Lung microvascular endothelial cell (primary cell): ENCODE measurements at regions not wholly inside any gene's neighbourhood (a gene's known extent, or its start where the extent isn't known, plus 50 kb on each side); places are given as distances from the start of the nearest gene placed in this dataset.
A peak's percentile ranks its signal among the peaks of the same experiment; 100 is the strongest.
"Not testable (repeated sequence)": the region's sequence is repeated elsewhere in the genome, so short reads cannot be mapped to it uniquely, and the experiment has no call there.

Source experiments
- DNase-seq, 2 donors: peaks; one replicate each; pipeline versions ENCODE4 v3.0.0 to v3.0.0-alpha.2; 2010; ENCODE audit warnings: low read depth in 2 of 2

GRCh38 chr6:27547157-27548075 lies 74.5 kb upstream of the ZNF184 start:
- peak; percentile 57 for DNase-seq

- no peak for DNase-seq
Measured at GRCh38 chr6:27546522-27546921, 73.6 kb upstream of the ZNF184 start.

- DNase-seq = peak; percentile 39 to 42
Measured at GRCh38 chr6:27545271-27546046, 72.6 kb upstream of the ZNF184 start.

- DNase-seq = no peak
Measured at GRCh38 chr6:27544612-27545260, 71.8 kb upstream of the ZNF184 start.

GRCh38 chr6:27544135-27544534 lies 71.2 kb upstream of the ZNF184 start:
- not testable (repeated sequence) for DNase-seq

- DNase-seq = no peak
Measured at GRCh38 chr6:27542485-27542884, 69.6 kb upstream of the ZNF184 start.

GRCh38 chr6:27541933-27542297 lies 69.0 kb upstream of the ZNF184 start:
- no peak for DNase-seq

GRCh38 chr6:27541212-27541932 lies 68.5 kb upstream of the ZNF184 start:
- DNase-seq = no peak

GRCh38 chr6:27539551-27539950 lies 66.6 kb upstream of the ZNF184 start:
- DNase-seq = no peak

GRCh38 chr6:27532820-27533538 lies 60.1 kb upstream of the ZNF184 start:
- no peak for DNase-seq

GRCh38 chr6:27531772-27532459 lies 59.0 kb upstream of the ZNF184 start:
- DNase-seq = no peak

GRCh38 chr6:27529796-27530195 lies 56.9 kb upstream of the ZNF184 start:
- not testable (repeated sequence) for DNase-seq

- no peak for DNase-seq
Measured at GRCh38 chr6:27528714-27529113, 55.8 kb upstream of the ZNF184 start.
